ENCODE measurements at regions not wholly inside any gene's neighbourhood (a gene's known extent, or its start where the extent isn't known, plus 50 kb on each side); places are given as distances from the start of the nearest gene placed in this dataset.

- no peak for DNase-seq
These were observed 136.7 kb downstream of the SP3 start for GRCh38 chr2:173828189-173829142.

- DNase-seq, result no peak
These were observed 135.4 kb downstream of the SP3 start for GRCh38 chr2:173829727-173830126.

GRCh38 chr2:173830170-173830569, 135.0 kb downstream of the SP3 start:
- no peak for DNase-seq

- no peak for DNase-seq
These were observed 133.6 kb downstream of the SP3 start for GRCh38 chr2:173831312-173832229.

- DNase-seq, result no peak
These were observed 131.0 kb downstream of the SP3 start for GRCh38 chr2:173834141-173834540.

GRCh38 chr2:173835726-173836125, 129.4 kb downstream of the SP3 start:
- DNase-seq, result no peak

- no peak for DNase-seq
These were observed 124.1 kb downstream of the SP3 start for GRCh38 chr2:173841110-173841509.

- DNase-seq, result no peak
These were observed 121.6 kb downstream of the SP3 start for GRCh38 chr2:173843526-173843925.

- peak in 4 of 14 donors; percentile 8 to 61 (median 34) for DNase-seq
These were observed 114.0 kb downstream of the SP3 start for GRCh38 chr2:173851141-173851641.

GRCh38 chr2:173854141-173854540, 111.0 kb downstream of the SP3 start:
- DNase-seq, result no peak

- DNase-seq, result no peak
These were observed 110.3 kb downstream of the SP3 start for GRCh38 chr2:173854840-173855239.

GRCh38 chr2:173855661-173856060, 109.5 kb downstream of the SP3 start:
- no peak for DNase-seq

Measured in C1 segment of cervical spinal cord (tissue), 14 donors.